CD4-positive, CD25-positive, alpha-beta regulatory T cell (primary cell): ENCODE measurements at regions not wholly inside any gene's neighbourhood (a gene's known extent, or its start where the extent isn't known, plus 50 kb on each side); places are given as distances from the start of the nearest gene placed in this dataset.

ENCODE experiments used
- ATAC-seq, 2 donors: fragments of 150-1000 bp; cut with Tn5 transposase; one replicate each; pipeline ENCODE4 v1.10.0; 2021; ENCODE audit warnings: low read depth in 2 of 2, moderate number of reproducible peaks in 2 of 2, moderate library complexity in 1 of 2
- DNase-seq, 3 donors: peaks; one replicate each; pipeline versions ENCODE4 v3.0.0 to v3.0.0-alpha.2; 2012 to 2022; ENCODE audit warnings: mixed read lengths in 1 of 3
- H3K27ac ChIP-seq: one replicate; pipeline ENCODE4 v1.7.0; 2013; ENCODE audit warnings: mild to moderate bottlenecking, low read length; ENCODE audit not compliant: insufficient read depth, poor library complexity, severe bottlenecking
- H3K27me3 ChIP-seq: one replicate; pipeline ENCODE4 v1.7.0; 2013; ENCODE audit warnings: low read length; ENCODE audit not compliant: control insufficient read depth, insufficient read depth
- H3K36me3 ChIP-seq: one replicate; pipeline ENCODE4 v1.7.0; 2013; ENCODE audit warnings: mild to moderate bottlenecking, low read length, moderate library complexity; ENCODE audit not compliant: control insufficient read depth, insufficient read depth
- H3K4me1 ChIP-seq: 2 replicates; pipeline ENCODE4 v1.7.0; 2013; ENCODE audit warnings: mild to moderate bottlenecking, low read length; ENCODE audit not compliant: insufficient read depth, control insufficient read depth, poor library complexity, severe bottlenecking
- H3K4me3 ChIP-seq: one replicate; pipeline ENCODE4 v1.7.0; 2013; ENCODE audit warnings: low read depth, mild to moderate bottlenecking, low read length, moderate library complexity
- H3K9me3 ChIP-seq, 2 experiments: 1 replicate in 1 of 2; 2 replicates in 1 of 2; pipeline ENCODE4 v1.7.0; 2013; ENCODE audit warnings: low read length in 2 of 2, mild to moderate bottlenecking in 1 of 2, moderate library complexity in 1 of 2; ENCODE audit not compliant: control insufficient read depth in 2 of 2
- H3K27ac Mint-ChIP-seq, 3 donors: one replicate each; pipeline ENCODE4 v1.8.0; 2020 to 2022; ENCODE audit warnings: mild to moderate bottlenecking in 3 of 3, mixed read lengths in 3 of 3, moderate library complexity in 2 of 3
- H3K27me3 Mint-ChIP-seq: one replicate; pipeline ENCODE4 v1.8.0; 2022; ENCODE audit warnings: mild to moderate bottlenecking, mixed read lengths
- H3K36me3 Mint-ChIP-seq: one replicate; pipeline ENCODE4 v1.8.0; 2020; ENCODE audit warnings: mixed read lengths
- H3K4me1 Mint-ChIP-seq, 4 donors: one replicate each; pipeline ENCODE4 v1.8.0; 2020 to 2022; ENCODE audit warnings: mixed read lengths in 4 of 4, mild to moderate bottlenecking in 1 of 4
- H3K4me3 Mint-ChIP-seq, 4 donors: one replicate each; pipeline ENCODE4 v1.8.0; 2020 to 2022; ENCODE audit warnings: mild to moderate bottlenecking in 4 of 4, mixed read lengths in 4 of 4, moderate library complexity in 3 of 4
- H3K9me3 Mint-ChIP-seq, 7 donors: one replicate each; pipeline ENCODE4 v1.8.0; 2020 to 2022; ENCODE audit warnings: mixed read lengths in 7 of 7, mild to moderate bottlenecking in 3 of 7, moderate library complexity in 2 of 7

GRCh38 chr2:239738159-239738558, 287.0 kb downstream of the NDUFA10 start:
- Mint-ChIP-seq H3K27me3 (no peaks in the 10 kb centered on the region), H3K9me3 (peaks cover 0 to 7% (median 0%) of the 10 kb centered on the region in 7 donors), H3K4me1 (no peaks in the 10 kb centered on the region), H3K4me3 (no peak overlapping the region), H3K36me3 (no peaks in the 10 kb centered on the region), H3K27ac (no peak overlapping the region)
- Histone ChIP-seq H3K9me3 (peaks cover 2 to 5% of the 10 kb centered on the region in 2 experiments), H3K36me3 (no peaks in the 10 kb centered on the region), H3K4me3 (no peak overlapping the region), H3K4me1 (no peaks in the 10 kb centered on the region), H3K27me3 (no peaks in the 10 kb centered on the region), H3K27ac (no peak overlapping the region)
- ATAC-seq (no peak), DNase-seq (no peak)

- Histone ChIP-seq H3K4me3 (no peak overlapping the region), H3K36me3 (no peaks in the 10 kb centered on the region), H3K27me3 (no peaks in the 10 kb centered on the region), H3K4me1 (no peaks in the 10 kb centered on the region), H3K9me3 (peaks cover 2 to 5% of the 10 kb centered on the region in 2 experiments), H3K27ac (no peak overlapping the region)
- DNase-seq (no peak), ATAC-seq (no peak)
- Mint-ChIP-seq H3K27ac (no peak overlapping the region), H3K36me3 (no peaks in the 10 kb centered on the region), H3K27me3 (no peaks in the 10 kb centered on the region), H3K4me3 (no peak overlapping the region), H3K9me3 (peaks cover 0 to 7% (median 0%) of the 10 kb centered on the region in 7 donors), H3K4me1 (no peaks in the 10 kb centered on the region)
Observed at GRCh38 chr2:239737144-239737463, 288.0 kb downstream of the NDUFA10 start.

GRCh38 chr2:239736358-239737143, 288.6 kb downstream of the NDUFA10 start:
- H3K4me3 ChIP-seq = no peak overlapping the region
- H3K4me1 ChIP-seq = no peaks in the 10 kb centered on the region
- H3K4me3 Mint-ChIP-seq = no peak overlapping the region
- no peak overlapping the region for H3K27ac ChIP-seq
- no peak overlapping the region for H3K27ac Mint-ChIP-seq
- peaks cover 0 to 7% (median 0%) of the 10 kb centered on the region in 7 donors for H3K9me3 Mint-ChIP-seq
- no peaks in the 10 kb centered on the region for H3K27me3 ChIP-seq
- no peak for DNase-seq
- H3K9me3 ChIP-seq = peaks cover 2 to 5% of the 10 kb centered on the region in 2 experiments
- H3K36me3 Mint-ChIP-seq = no peaks in the 10 kb centered on the region
- H3K36me3 ChIP-seq = no peaks in the 10 kb centered on the region
- no peak for ATAC-seq
- H3K27me3 Mint-ChIP-seq = no peaks in the 10 kb centered on the region
- no peaks in the 10 kb centered on the region for H3K4me1 Mint-ChIP-seq

- ATAC-seq = no peak
- no peaks in the 10 kb centered on the region for H3K27me3 ChIP-seq
- Mint-ChIP-seq H3K36me3 (no peaks in the 10 kb centered on the region), H3K27me3 (no peaks in the 10 kb centered on the region), H3K27ac (no peak overlapping the region), H3K9me3 (peaks cover 0 to 7% (median 0%) of the 10 kb centered on the region in 7 donors), H3K4me3 (no peak overlapping the region), H3K4me1 (peaks cover 0 to 4% (median 2%) of the 10 kb centered on the region in 4 donors)
- H3K27ac ChIP-seq = no peak overlapping the region
- no peaks in the 10 kb centered on the region for H3K36me3 ChIP-seq
- no peak for DNase-seq
- H3K9me3 ChIP-seq = peaks cover 2 to 5% of the 10 kb centered on the region in 2 experiments
- H3K4me3 ChIP-seq = no peak overlapping the region
- H3K4me1 ChIP-seq = no peaks in the 10 kb centered on the region
Observed at GRCh38 chr2:239735829-239736357, 289.2 kb downstream of the NDUFA10 start.

- no peaks in the 10 kb centered on the region for H3K27me3 ChIP-seq
- Mint-ChIP-seq H3K27ac (no peak overlapping the region), H3K4me1 (peaks cover 0 to 9% (median 4%) of the 10 kb centered on the region in 4 donors), H3K9me3 (peaks cover 0 to 7% (median 0%) of the 10 kb centered on the region in 7 donors), H3K27me3 (no peaks in the 10 kb centered on the region), H3K4me3 (no peak overlapping the region), H3K36me3 (no peaks in the 10 kb centered on the region)
- ATAC-seq = no peak
- H3K4me3 ChIP-seq = no peak overlapping the region
- H3K4me1 ChIP-seq = no peaks in the 10 kb centered on the region
- H3K9me3 ChIP-seq = peaks cover 2 to 5% of the 10 kb centered on the region in 2 experiments
- H3K36me3 ChIP-seq = no peaks in the 10 kb centered on the region
- no peak for DNase-seq
- no peak overlapping the region for H3K27ac ChIP-seq
Observed at GRCh38 chr2:239735131-239735828, 289.9 kb downstream of the NDUFA10 start.

GRCh38 chr2:239734436-239735005, 290.6 kb downstream of the NDUFA10 start:
- H3K36me3 Mint-ChIP-seq = no peaks in the 10 kb centered on the region
- DNase-seq (no peak), ATAC-seq (no peak)
- no peaks in the 10 kb centered on the region for H3K27me3 Mint-ChIP-seq
- no peak overlapping the region for H3K27ac Mint-ChIP-seq
- Histone ChIP-seq H3K9me3 (peaks cover 2 to 5% of the 10 kb centered on the region in 2 experiments), H3K4me1 (no peaks in the 10 kb centered on the region), H3K27ac (no peak overlapping the region), H3K4me3 (no peak overlapping the region), H3K36me3 (no peaks in the 10 kb centered on the region), H3K27me3 (no peaks in the 10 kb centered on the region)
- H3K4me3 Mint-ChIP-seq = no peak overlapping the region
- peaks cover 0 to 7% (median 0%) of the 10 kb centered on the region in 7 donors for H3K9me3 Mint-ChIP-seq
- peaks cover 0 to 9% (median 4%) of the 10 kb centered on the region in 4 donors for H3K4me1 Mint-ChIP-seq

GRCh38 chr2:239732666-239733010, 292.5 kb downstream of the NDUFA10 start:
- Mint-ChIP-seq H3K36me3 (no peaks in the 10 kb centered on the region), H3K9me3 (peaks cover 0 to 7% (median 2%) of the 10 kb centered on the region in 7 donors), H3K4me3 (no peak overlapping the region), H3K27me3 (no peaks in the 10 kb centered on the region), H3K4me1 (peaks cover 0 to 9% (median 4%) of the 10 kb centered on the region in 4 donors), H3K27ac (no peak overlapping the region)
- H3K4me1 ChIP-seq = no peaks in the 10 kb centered on the region
- ATAC-seq = no peak
- no peak overlapping the region for H3K4me3 ChIP-seq
- H3K9me3 ChIP-seq = peaks cover 2 to 5% of the 10 kb centered on the region in 2 experiments
- H3K27me3 ChIP-seq = no peaks in the 10 kb centered on the region
- no peak for DNase-seq
- no peaks in the 10 kb centered on the region for H3K36me3 ChIP-seq
- no peak overlapping the region for H3K27ac ChIP-seq
